IPS-NIHi7 (cell line): ENCODE measurements at regions not wholly inside any gene's neighbourhood (a gene's known extent, or its start where the extent isn't known, plus 50 kb on each side); places are given as distances from the start of the nearest gene placed in this dataset.

Source experiments
- DNase-seq: peaks from one replicate; pipeline ENCODE4 v3.0.0; 2012; ENCODE audit warnings: mixed read lengths; ENCODE audit errors: extremely low spot score

- DNase-seq = peak; percentile 59
Measured at GRCh38 chr5:73311291-73312110, 137.1 kb downstream of the FOXD1 start.

- DNase-seq = no peak
Measured at GRCh38 chr5:73307645-73308355, 134.8 kb downstream of the TMEM174 start.

- no peak for DNase-seq
Measured at GRCh38 chr5:73306741-73307275, 133.8 kb downstream of the TMEM174 start.

GRCh38 chr5:73306078-73306719 lies 133.2 kb downstream of the TMEM174 start:
- no peak for DNase-seq

- DNase-seq = no peak
Measured at GRCh38 chr5:73305386-73305785, 132.4 kb downstream of the TMEM174 start.

- DNase-seq = no peak
Measured at GRCh38 chr5:73304381-73304780, 131.4 kb downstream of the TMEM174 start.

- peak; percentile 71 for DNase-seq
Measured at GRCh38 chr5:73303148-73304079, 130.4 kb downstream of the TMEM174 start.

GRCh38 chr5:73302797-73303147 lies 129.8 kb downstream of the TMEM174 start:
- DNase-seq = no peak

GRCh38 chr5:73301208-73301901 lies 128.4 kb downstream of the TMEM174 start:
- no peak for DNase-seq

- DNase-seq = no peak
Measured at GRCh38 chr5:73300337-73301207, 127.6 kb downstream of the TMEM174 start.

- no peak for DNase-seq
Measured at GRCh38 chr5:73299665-73300336, 126.8 kb downstream of the TMEM174 start.

- peak; percentile 69 for DNase-seq
Measured at GRCh38 chr5:73298772-73299630, 126.0 kb downstream of the TMEM174 start.

GRCh38 chr5:73298251-73298771 lies 125.3 kb downstream of the TMEM174 start:
- no peak for DNase-seq

- DNase-seq = no peak
Measured at GRCh38 chr5:73297430-73297829, 124.4 kb downstream of the TMEM174 start.

- DNase-seq = no peak
Measured at GRCh38 chr5:73296772-73297171, 123.8 kb downstream of the TMEM174 start.

GRCh38 chr5:73295921-73296320 lies 122.9 kb downstream of the TMEM174 start:
- DNase-seq = no peak

- no peak for DNase-seq
Measured at GRCh38 chr5:73295447-73295846, 122.5 kb downstream of the TMEM174 start.
